HG03439 (cell line): ENCODE measurements at regions not wholly inside any gene's neighbourhood (a gene's known extent, or its start where the extent isn't known, plus 50 kb on each side); places are given as distances from the start of the nearest gene placed in this dataset.

Experiments used
- ATAC-seq: cut with Tn5 transposase; IDR thresholded peaks from one replicate; pipeline ENCODE4 v1.9.1; 2021; ENCODE audit warnings: mild to moderate bottlenecking, moderate library complexity; ENCODE audit not compliant: unreplicated experiment

GRCh38 chr2:150023044-150023443 is 435.5 kb upstream of the MMADHC start:
- ATAC-seq: no peak

GRCh38 chr2:150020937-150021673 is 433.5 kb upstream of the MMADHC start:
- no peak for ATAC-seq

GRCh38 chr2:150020221-150020620 is 432.6 kb upstream of the MMADHC start:
- ATAC-seq: no peak

GRCh38 chr2:150019063-150019462 is 431.5 kb upstream of the MMADHC start:
- no peak for ATAC-seq

- no peak for ATAC-seq
Measured at GRCh38 chr2:150012986-150013385, 425.4 kb upstream of the MMADHC start.

- no peak for ATAC-seq
Measured at GRCh38 chr2:150011161-150011730, 423.7 kb upstream of the MMADHC start.

GRCh38 chr2:150008901-150009300 is 421.3 kb upstream of the MMADHC start:
- ATAC-seq: no peak

GRCh38 chr2:150007815-150008430 is 420.3 kb upstream of the MMADHC start:
- ATAC-seq: no peak

- ATAC-seq: no peak
Measured at GRCh38 chr2:150006591-150006990, 419.0 kb upstream of the MMADHC start.

GRCh38 chr2:150003544-150003943 is 416.0 kb upstream of the MMADHC start:
- no peak for ATAC-seq

GRCh38 chr2:150001788-150002187 is 414.2 kb upstream of the MMADHC start:
- no peak for ATAC-seq

- no peak for ATAC-seq
Measured at GRCh38 chr2:149996901-149997300, 409.3 kb upstream of the MMADHC start.

GRCh38 chr2:149994057-149994728 is 406.6 kb upstream of the MMADHC start:
- ATAC-seq: no peak

GRCh38 chr2:149993316-149993715 is 405.7 kb upstream of the MMADHC start:
- ATAC-seq: no peak

GRCh38 chr2:149991576-149991975 is 404.0 kb upstream of the MMADHC start:
- ATAC-seq: no peak

- no peak for ATAC-seq
Measured at GRCh38 chr2:149990965-149991364, 403.4 kb upstream of the MMADHC start.

- ATAC-seq: no peak
Measured at GRCh38 chr2:149989447-149990063, 402.0 kb upstream of the MMADHC start.

- no peak for ATAC-seq
Measured at GRCh38 chr2:149988361-149988760, 400.8 kb upstream of the MMADHC start.

- ATAC-seq: no peak
Measured at GRCh38 chr2:149986861-149987260, 399.3 kb upstream of the MMADHC start.

GRCh38 chr2:149984311-149984710 is 396.7 kb upstream of the MMADHC start:
- ATAC-seq: no peak

- ATAC-seq: no peak
Measured at GRCh38 chr2:149972066-149972465, 384.5 kb upstream of the MMADHC start.
